Stimulated activated memory B cell treated with anti-CD40 and anti-IgM and Interleukin-4, amounts not matched to agents 10 μg/mL and 1 μg/mL and 100 μg/mL, for 72 hours (primary cell): ENCODE measurements at regions not wholly inside any gene's neighbourhood (a gene's known extent, or its start where the extent isn't known, plus 50 kb on each side); places are given as distances from the start of the nearest gene placed in this dataset.
"Not testable (repeated sequence)": the region's sequence is repeated elsewhere in the genome, so short reads cannot be mapped to it uniquely, and the experiment has no call there.

Experiments used
- ATAC-seq: fragments of 150-1000 bp; cut with Tn5 transposase; 2 replicates; pipeline ENCODE4 v1.10.0; 2021
- H3K27ac Mint-ChIP-seq: one replicate; pipeline ENCODE4 v1.8.0; 2022; ENCODE audit warnings: mild to moderate bottlenecking, mixed read lengths
- H3K27me3 Mint-ChIP-seq: one replicate; pipeline ENCODE4 v1.8.0; 2022; ENCODE audit warnings: mixed read lengths
- H3K36me3 Mint-ChIP-seq: one replicate; pipeline ENCODE4 v1.8.0; 2022; ENCODE audit warnings: mixed read lengths
- H3K4me1 Mint-ChIP-seq: one replicate; pipeline ENCODE4 v1.8.0; 2022; ENCODE audit warnings: mixed read lengths
- H3K4me3 Mint-ChIP-seq: one replicate; pipeline ENCODE4 v1.8.0; 2022; ENCODE audit warnings: mild to moderate bottlenecking, moderate library complexity, mixed read lengths
- H3K9me3 Mint-ChIP-seq: one replicate; pipeline ENCODE4 v1.8.0; 2022; ENCODE audit warnings: mixed read lengths

- H3K27ac Mint-ChIP-seq, H3K4me1 Mint-ChIP-seq, ATAC-seq, H3K27me3 Mint-ChIP-seq, H3K36me3 Mint-ChIP-seq, H3K9me3 Mint-ChIP-seq, H3K4me3 Mint-ChIP-seq: not testable (repeated sequence)
Observed at GRCh38 chr2:57707794-57708193, 338.8 kb upstream of the VRK2 start.

GRCh38 chr2:57711991-57712390, 334.6 kb upstream of the VRK2 start:
- no peak overlapping the region for H3K4me3 Mint-ChIP-seq
- no peaks in the 10 kb centered on the region for H3K4me1 Mint-ChIP-seq
- no peak for ATAC-seq
- H3K27ac Mint-ChIP-seq = no peak overlapping the region
- H3K36me3 Mint-ChIP-seq = no peaks in the 10 kb centered on the region
- no peaks in the 10 kb centered on the region for H3K27me3 Mint-ChIP-seq
- H3K9me3 Mint-ChIP-seq = no peaks in the 10 kb centered on the region

GRCh38 chr2:57720728-57721627, 325.6 kb upstream of the VRK2 start:
- no peaks in the 10 kb centered on the region for H3K36me3 Mint-ChIP-seq
- peaks cover 14% of the 10 kb centered on the region for H3K4me1 Mint-ChIP-seq
- H3K27me3 Mint-ChIP-seq = no peaks in the 10 kb centered on the region
- no peaks in the 10 kb centered on the region for H3K9me3 Mint-ChIP-seq
- peak overlapping the region; percentile 36 for H3K27ac Mint-ChIP-seq
- peak; percentile 91 for ATAC-seq
- peak overlapping the region; percentile 33 for H3K4me3 Mint-ChIP-seq

DNA sequence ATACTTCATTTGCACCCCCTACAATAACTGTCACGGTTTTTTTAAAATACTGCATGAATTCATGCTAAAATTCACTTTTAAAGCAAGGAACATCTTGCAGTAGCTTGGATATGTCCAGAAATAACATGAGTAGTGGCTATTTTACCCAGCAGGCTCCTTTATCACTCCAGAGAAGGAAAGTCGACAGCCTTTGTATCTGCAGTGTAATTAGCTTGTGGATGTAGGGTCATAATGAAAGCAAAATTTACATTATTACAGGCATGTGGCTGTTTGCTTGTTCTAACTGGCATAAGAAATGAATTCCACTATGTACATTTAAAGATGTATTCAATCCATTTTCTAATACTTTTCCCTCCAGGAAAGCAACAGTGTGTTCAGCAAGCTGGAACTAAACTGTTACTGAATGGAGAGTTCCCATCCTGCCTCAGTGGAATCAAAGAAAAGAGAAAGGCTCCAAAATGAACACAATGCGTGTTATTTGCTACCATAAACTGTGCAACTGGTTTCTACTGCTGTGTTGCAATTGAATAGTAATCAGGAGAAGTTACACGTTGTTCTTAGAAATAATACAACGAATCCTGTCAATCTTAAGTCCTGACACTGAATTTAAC, 321.2 kb upstream of the VRK2 start:
- Mint-ChIP-seq H3K36me3 (peaks cover 6% of the 10 kb centered on the region), H3K4me3 (no peak overlapping the region), H3K9me3 (peaks cover 3% of the 10 kb centered on the region), H3K27me3 (no peaks in the 10 kb centered on the region), H3K4me1 (peaks cover 16% of the 10 kb centered on the region), H3K27ac (no peak overlapping the region)
- ATAC-seq = no peak

DNA sequence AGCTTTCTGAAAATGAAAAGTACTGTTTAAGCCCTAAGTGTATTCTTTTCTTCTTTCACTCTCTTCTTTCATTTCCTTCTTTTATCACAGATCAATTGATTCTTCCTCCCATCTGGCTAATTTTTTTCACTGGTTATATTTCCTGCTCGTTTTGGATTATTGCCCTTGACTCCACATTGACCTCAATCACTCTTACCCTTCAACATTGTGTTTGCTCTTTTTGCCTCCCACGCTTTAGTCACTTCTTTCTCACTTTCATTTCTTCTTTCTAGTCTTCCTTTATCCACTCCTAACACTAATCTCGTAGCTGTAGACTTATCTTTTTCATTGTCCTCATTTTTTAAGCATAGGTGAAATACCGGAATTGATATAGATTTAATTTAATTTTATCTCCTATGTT, 320.3 kb upstream of the VRK2 start:
- peak; percentile 59 for ATAC-seq

GRCh38 chr2:57728691-57729090, 317.9 kb upstream of the VRK2 start:
- Mint-ChIP-seq H3K9me3 (peaks cover 7% of the 10 kb centered on the region), H3K27me3 (no peaks in the 10 kb centered on the region), H3K27ac (no peak overlapping the region), H3K4me1 (peaks cover 8% of the 10 kb centered on the region), H3K36me3 (peaks cover 12% of the 10 kb centered on the region), H3K4me3 (no peak overlapping the region)
- no peak for ATAC-seq

More for the DNA sequence above, 320.3 kb upstream of the VRK2 start:
- Mint-ChIP-seq H3K27ac (no peak overlapping the region), H3K9me3 (peaks cover 4% of the 10 kb centered on the region), H3K4me3 (no peak overlapping the region), H3K36me3 (peaks cover 7% of the 10 kb centered on the region), H3K4me1 (peaks cover 8% of the 10 kb centered on the region), H3K27me3 (no peaks in the 10 kb centered on the region)

DNA sequence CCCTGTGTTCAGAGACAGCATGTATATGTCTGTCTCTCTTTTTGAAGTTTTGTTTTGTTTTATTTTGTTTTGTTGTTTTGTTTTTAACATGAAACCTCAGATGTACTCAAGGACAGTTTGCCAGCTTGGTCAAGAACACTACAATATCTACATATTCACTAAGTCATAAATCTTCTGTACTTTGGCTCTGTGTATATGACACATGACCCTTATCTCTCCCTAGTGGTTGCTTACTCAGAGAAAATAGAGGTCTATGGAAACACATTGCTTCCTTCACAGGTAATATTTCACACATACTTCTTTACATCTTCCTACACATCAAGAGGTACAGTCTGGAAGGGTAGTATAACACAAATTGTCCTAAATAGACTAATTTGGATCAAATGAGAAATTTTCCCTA, 312.6 kb upstream of the VRK2 start:
- no peak overlapping the region for H3K27ac Mint-ChIP-seq
- ATAC-seq = no peak
- no peak overlapping the region for H3K4me3 Mint-ChIP-seq
- no peaks in the 10 kb centered on the region for H3K4me1 Mint-ChIP-seq
- H3K27me3 Mint-ChIP-seq = no peaks in the 10 kb centered on the region
- peaks cover 7% of the 10 kb centered on the region for H3K9me3 Mint-ChIP-seq
- peaks cover 12% of the 10 kb centered on the region for H3K36me3 Mint-ChIP-seq

DNA sequence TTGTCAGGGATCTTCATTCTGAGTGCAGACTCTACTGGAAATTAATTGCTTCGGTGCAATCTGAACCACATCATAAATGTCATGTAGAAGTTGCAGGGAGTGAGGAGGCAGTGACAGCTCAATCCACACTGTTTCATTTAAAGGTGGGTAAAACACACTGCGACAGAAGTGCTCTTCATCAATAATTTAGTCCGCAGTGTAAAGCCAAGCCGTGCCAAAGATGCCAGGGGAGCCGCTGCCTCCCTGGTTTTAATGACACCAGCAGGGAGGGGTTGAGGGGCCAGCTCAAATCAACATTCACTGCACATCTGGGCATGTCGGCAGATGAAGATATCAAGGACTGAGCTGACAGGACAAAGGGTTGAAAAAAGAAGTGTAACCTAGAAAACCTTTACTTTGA, 305.7 kb upstream of the VRK2 start:
- H3K36me3 Mint-ChIP-seq = no peaks in the 10 kb centered on the region
- no peaks in the 10 kb centered on the region for H3K4me1 Mint-ChIP-seq
- no peaks in the 10 kb centered on the region for H3K9me3 Mint-ChIP-seq
- no peak for ATAC-seq
- H3K27ac Mint-ChIP-seq = no peak overlapping the region
- no peaks in the 10 kb centered on the region for H3K27me3 Mint-ChIP-seq
- no peak overlapping the region for H3K4me3 Mint-ChIP-seq

DNA sequence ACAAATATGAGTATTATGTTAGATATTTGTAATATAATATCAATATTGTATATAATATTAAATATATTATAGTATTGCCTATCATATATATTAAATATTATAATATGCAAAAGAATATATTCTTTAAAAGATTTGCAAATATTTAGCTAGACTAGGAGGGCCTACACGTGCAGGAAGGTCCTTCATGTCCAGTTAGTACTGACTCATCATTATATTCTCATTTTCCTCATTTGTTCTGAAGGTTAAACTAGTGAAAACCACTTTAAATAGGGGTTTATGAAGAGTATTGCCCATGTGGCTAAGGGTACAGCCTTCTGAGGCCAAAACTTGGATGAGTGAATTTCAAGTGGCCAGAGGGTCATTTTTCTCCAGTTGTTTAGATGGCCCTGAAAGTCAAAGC, 293.0 kb upstream of the VRK2 start:
- Mint-ChIP-seq H3K36me3 (no peaks in the 10 kb centered on the region), H3K27ac (no peak overlapping the region), H3K27me3 (no peaks in the 10 kb centered on the region), H3K4me1 (peaks cover 21% of the 10 kb centered on the region), H3K9me3 (no peaks in the 10 kb centered on the region), H3K4me3 (no peak overlapping the region)
- ATAC-seq = no peak

DNA sequence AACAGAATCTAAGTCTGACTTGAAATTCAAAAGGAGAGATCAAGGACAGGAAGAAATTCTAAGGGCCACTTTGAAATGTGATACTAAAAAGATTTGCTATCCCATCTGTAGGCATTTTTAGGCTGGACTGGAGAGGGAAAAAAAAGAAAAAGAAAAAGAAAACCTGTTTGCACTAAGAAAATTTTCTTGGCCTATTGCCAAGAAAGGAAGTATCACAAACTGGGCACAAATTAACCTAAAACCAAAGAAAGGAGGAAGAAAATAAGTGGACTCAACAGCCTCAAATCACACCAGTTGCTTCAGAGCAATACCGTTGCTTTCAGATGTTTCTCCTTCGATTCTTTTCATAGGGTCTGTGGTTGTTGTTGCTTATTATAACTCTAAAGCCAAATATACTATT, 287.9 kb upstream of the VRK2 start:
- Mint-ChIP-seq H3K27me3 (no peaks in the 10 kb centered on the region), H3K36me3 (no peaks in the 10 kb centered on the region), H3K9me3 (no peaks in the 10 kb centered on the region), H3K4me1 (peaks cover 40% of the 10 kb centered on the region), H3K4me3 (no peak overlapping the region), H3K27ac (no peak overlapping the region)
- ATAC-seq = no peak

GRCh38 chr2:57759131-57759530, 287.5 kb upstream of the VRK2 start:
- Mint-ChIP-seq H3K36me3 (no peaks in the 10 kb centered on the region), H3K9me3 (no peaks in the 10 kb centered on the region), H3K27ac (no peak overlapping the region), H3K4me1 (peaks cover 40% of the 10 kb centered on the region), H3K27me3 (no peaks in the 10 kb centered on the region), H3K4me3 (peak overlapping the region; percentile 3)
- ATAC-seq = no peak

DNA sequence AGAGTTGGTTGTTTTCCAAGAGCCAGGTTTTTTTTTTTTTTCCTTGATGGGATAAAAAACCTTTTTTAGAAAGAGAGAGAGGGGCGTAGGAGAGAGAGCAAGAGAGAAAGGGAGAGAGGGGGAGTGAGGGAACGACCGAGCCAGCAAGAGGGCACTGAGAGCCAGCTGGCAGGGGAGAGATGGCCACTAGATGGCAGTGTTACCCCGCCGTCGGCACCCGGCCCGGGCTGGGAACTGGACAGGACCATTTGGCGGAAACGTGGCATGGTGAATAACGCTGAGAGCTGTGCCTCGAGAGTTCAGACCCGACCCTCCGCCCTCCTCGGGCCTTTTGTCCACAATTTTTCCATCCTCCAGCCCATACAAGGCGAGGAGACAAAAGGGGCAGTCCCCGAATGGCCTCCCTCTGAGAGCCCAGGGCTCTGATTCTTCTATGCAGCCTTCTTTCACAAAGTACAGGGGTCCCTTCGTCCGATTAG, 286.7 kb upstream of the VRK2 start:
- Mint-ChIP-seq H3K4me1 (peaks cover 37% of the 10 kb centered on the region), H3K27me3 (no peaks in the 10 kb centered on the region), H3K4me3 (peak overlapping the region; percentile 72), H3K36me3 (no peaks in the 10 kb centered on the region), H3K9me3 (no peaks in the 10 kb centered on the region), H3K27ac (peak overlapping the region; percentile 42)
- peak; percentile 92 for ATAC-seq

DNA sequence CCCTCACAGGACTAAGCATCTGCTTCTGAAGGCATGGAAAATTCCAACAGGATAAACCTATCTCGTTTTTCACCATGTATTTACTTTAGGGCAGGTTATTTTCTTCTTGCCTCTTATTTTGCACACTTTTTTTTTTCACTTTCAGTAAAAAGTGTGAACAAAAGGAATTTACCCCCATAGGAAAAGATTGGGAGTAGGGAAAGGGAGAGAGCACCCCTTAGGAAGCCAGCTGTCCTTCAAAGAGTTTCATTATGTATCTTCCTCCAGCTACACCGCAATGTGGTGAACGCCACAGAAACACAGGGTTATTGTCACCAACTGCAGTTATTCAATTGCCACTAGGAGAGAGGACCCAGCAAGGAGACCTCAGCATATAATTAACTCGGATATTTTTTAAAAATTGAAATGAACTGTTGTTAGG, 286.2 kb upstream of the VRK2 start:
- Mint-ChIP-seq H3K4me3 (peak overlapping the region; percentile 72), H3K9me3 (no peaks in the 10 kb centered on the region), H3K4me1 (peaks cover 31% of the 10 kb centered on the region), H3K27ac (peak overlapping the region; percentile 42), H3K27me3 (no peaks in the 10 kb centered on the region), H3K36me3 (no peaks in the 10 kb centered on the region)
- no peak for ATAC-seq

- Mint-ChIP-seq H3K27me3 (no peaks in the 10 kb centered on the region), H3K27ac (no peak overlapping the region), H3K36me3 (peaks cover 10% of the 10 kb centered on the region), H3K9me3 (no peaks in the 10 kb centered on the region), H3K4me1 (no peaks in the 10 kb centered on the region), H3K4me3 (no peak overlapping the region)
- ATAC-seq = no peak
Observed at GRCh38 chr2:57776916-57777315, 269.7 kb upstream of the VRK2 start.

- no peak overlapping the region for H3K27ac Mint-ChIP-seq
- H3K36me3 Mint-ChIP-seq = peaks cover 17% of the 10 kb centered on the region
- no peaks in the 10 kb centered on the region for H3K27me3 Mint-ChIP-seq
- no peak for ATAC-seq
- no peaks in the 10 kb centered on the region for H3K9me3 Mint-ChIP-seq
- H3K4me1 Mint-ChIP-seq = no peaks in the 10 kb centered on the region
- H3K4me3 Mint-ChIP-seq = no peak overlapping the region
Observed at GRCh38 chr2:57782587-57782986, 264.0 kb upstream of the VRK2 start.

GRCh38 chr2:57793310-57793709, 253.3 kb upstream of the VRK2 start:
- Mint-ChIP-seq H3K27ac (no peak overlapping the region), H3K9me3 (peaks cover 6% of the 10 kb centered on the region), H3K4me3 (no peak overlapping the region), H3K4me1 (no peaks in the 10 kb centered on the region), H3K27me3 (no peaks in the 10 kb centered on the region), H3K36me3 (peaks cover 9% of the 10 kb centered on the region)
- no peak for ATAC-seq
